HG03521 (cell line): ENCODE measurements at regions not wholly inside any gene's neighbourhood (a gene's known extent, or its start where the extent isn't known, plus 50 kb on each side); places are given as distances from the start of the nearest gene placed in this dataset.
"Not testable (repeated sequence)": the region's sequence is repeated elsewhere in the genome, so short reads cannot be mapped to it uniquely, and the experiment has no call there.

Experiments
- ATAC-seq: cut with Tn5 transposase; IDR thresholded peaks from one replicate; pipeline ENCODE4 v1.9.1; 2021; ENCODE audit warnings: mild to moderate bottlenecking, moderate library complexity; ENCODE audit not compliant: unreplicated experiment

GRCh38 chr10:43921478-43921877 lies 272.8 kb upstream of the ZNF32 start:
- no peak for ATAC-seq

- ATAC-seq = not testable (repeated sequence)
These were observed 271.6 kb upstream of the ZNF32 start for GRCh38 chr10:43920236-43920758.

GRCh38 chr10:43913676-43914235 lies 265.1 kb upstream of the ZNF32 start:
- no peak for ATAC-seq

GRCh38 chr10:43912469-43912868 lies 263.8 kb upstream of the ZNF32 start:
- no peak for ATAC-seq

GRCh38 chr10:43906490-43906889 lies 257.8 kb upstream of the ZNF32 start:
- no peak for ATAC-seq

GRCh38 chr10:43905512-43906236 lies 257.0 kb upstream of the ZNF32 start:
- ATAC-seq = no peak

- no peak for ATAC-seq
These were observed 256.2 kb upstream of the ZNF32 start for GRCh38 chr10:43904844-43905243.

- no peak for ATAC-seq
These were observed 255.6 kb upstream of the ZNF32 start for GRCh38 chr10:43904301-43904700.

- no peak for ATAC-seq
These were observed 254.8 kb upstream of the ZNF32 start for GRCh38 chr10:43903451-43903850.

- no peak for ATAC-seq
These were observed 254.2 kb upstream of the ZNF32 start for GRCh38 chr10:43902842-43903241.

- ATAC-seq = no peak
These were observed 253.2 kb upstream of the ZNF32 start for GRCh38 chr10:43901744-43902504.

- ATAC-seq = no peak
These were observed 252.6 kb upstream of the ZNF32 start for GRCh38 chr10:43901302-43901701.

GRCh38 chr10:43900571-43900970 lies 251.9 kb upstream of the ZNF32 start:
- ATAC-seq = no peak

GRCh38 chr10:43899224-43899959 lies 250.7 kb upstream of the ZNF32 start:
- ATAC-seq = no peak

GRCh38 chr10:43898592-43898991 lies 249.9 kb upstream of the ZNF32 start:
- no peak for ATAC-seq

- no peak for ATAC-seq
These were observed 249.2 kb upstream of the ZNF32 start for GRCh38 chr10:43897765-43898419.

- no peak for ATAC-seq
These were observed 243.5 kb upstream of the ZNF32 start for GRCh38 chr10:43892062-43892770.

- no peak for ATAC-seq
These were observed 242.6 kb upstream of the ZNF32 start for GRCh38 chr10:43891241-43891640.

- ATAC-seq = no peak
These were observed 241.4 kb upstream of the ZNF32 start for GRCh38 chr10:43890124-43890523.

- ATAC-seq = no peak
These were observed 239.9 kb upstream of the ZNF32 start for GRCh38 chr10:43888586-43888985.
